GM23338 (cell line): ENCODE measurements at regions not wholly inside any gene's neighbourhood (a gene's known extent, or its start where the extent isn't known, plus 50 kb on each side); places are given as distances from the start of the nearest gene placed in this dataset.

Source experiments
- ATAC-seq: fragments of 200-7000 bp; cut with Tn5 transposase; 3 replicates; pipeline ENCODE4 v1.9.1; 2020
- DNase-seq: peaks from one replicate; pipeline ENCODE4 v3.0.0-alpha.2; 2015; ENCODE audit warnings: low spot score
- H2AFZ ChIP-seq: fragments of 200-600 bp; sonication (generic); 2 replicates; pipeline ENCODE4 v1.8.0; 2016; ENCODE audit warnings: antibody characterized with exemption, mild to moderate bottlenecking, moderate library complexity
- H3F3A ChIP-seq: fragments of 200-600 bp; sonication (generic); replicated peaks from 2 replicates; pipeline ENCODE4 v1.8.0; 2017; ENCODE audit warnings: antibody characterized with exemption, mixed run types, low read depth
- H3K27ac ChIP-seq: fragments of 200-600 bp; sonication (generic); 2 replicates; pipeline ENCODE4 v1.6.1; 2016; ENCODE audit warnings: low read depth
- H3K27me3 ChIP-seq: fragments of 200-600 bp; sonication (generic); 2 replicates; pipeline ENCODE4 v1.8.0; 2016; ENCODE audit warnings: mild to moderate bottlenecking, mixed run types, moderate library complexity; ENCODE audit not compliant: insufficient read depth
- H3K36me3 ChIP-seq: fragments of 200-600 bp; sonication (generic); 2 replicates; pipeline ENCODE4 v1.8.0; 2016; ENCODE audit warnings: mild to moderate bottlenecking; ENCODE audit not compliant: insufficient read depth
- H3K4me1 ChIP-seq: fragments of 200-600 bp; sonication (generic); 2 replicates; pipeline ENCODE4 v1.8.0; 2016; ENCODE audit warnings: mild to moderate bottlenecking, moderate library complexity; ENCODE audit not compliant: insufficient read depth
- H3K4me2 ChIP-seq: fragments of 200-600 bp; sonication (generic); 2 replicates; pipeline ENCODE4 v1.7.1; 2017; ENCODE audit warnings: mixed run types
- H3K4me3 ChIP-seq: fragments of 200-600 bp; sonication (generic); 2 replicates; pipeline ENCODE4 v1.6.1; 2016; ENCODE audit warnings: mixed run types
- H3K79me2 ChIP-seq: fragments of 200-600 bp; sonication (generic); replicated peaks from 2 replicates; pipeline ENCODE4 v1.8.0; 2017; ENCODE audit warnings: mild to moderate bottlenecking; ENCODE audit not compliant: insufficient read depth
- H3K9me2 ChIP-seq: fragments of 200-600 bp; sonication (generic); 2 replicates; pipeline ENCODE4 v1.8.0; 2017; ENCODE audit not compliant: insufficient read depth
- H4K20me1 ChIP-seq: fragments of 200-600 bp; sonication (generic); replicated peaks from 2 replicates; pipeline ENCODE4 v1.8.0; 2017; ENCODE audit warnings: mild to moderate bottlenecking; ENCODE audit not compliant: insufficient read depth
- H3K27ac Mint-ChIP-seq: 2 replicates; pipeline ENCODE4 v1.8.0; 2020; ENCODE audit warnings: inconsistent platforms, mild to moderate bottlenecking, moderate library complexity, mixed read lengths
- H3K27me3 Mint-ChIP-seq: 3 replicates; pipeline ENCODE4 v1.8.0; 2022; ENCODE audit warnings: low read depth, mild to moderate bottlenecking, moderate library complexity, mixed read lengths, inconsistent platforms; ENCODE audit not compliant: insufficient read depth, poor library complexity
- H3K36me3 Mint-ChIP-seq: 3 replicates; pipeline ENCODE4 v1.8.0; 2021; ENCODE audit warnings: low read depth, mild to moderate bottlenecking, inconsistent platforms, moderate library complexity, mixed read lengths
- H3K4me1 Mint-ChIP-seq: 3 replicates; pipeline ENCODE4 v1.8.0; 2020; ENCODE audit warnings: mild to moderate bottlenecking, inconsistent platforms, mixed read lengths
- H3K4me3 Mint-ChIP-seq: 3 replicates; pipeline ENCODE4 v1.8.0; 2021; ENCODE audit warnings: moderate library complexity, mild to moderate bottlenecking, inconsistent platforms, mixed read lengths
- H3K9me3 Mint-ChIP-seq: 3 replicates; pipeline ENCODE4 v1.8.0; 2020; ENCODE audit warnings: moderate library complexity, mild to moderate bottlenecking, inconsistent platforms, mixed read lengths
- CREB1 ChIP-seq: fragments of 250-450 bp; sonication (Bioruptor Pico); IDR thresholded peaks from 2 replicates; pipeline ENCODE4 v1.5.0; 2020; ENCODE audit warnings: low read depth, mild to moderate bottlenecking, moderate library complexity
- EZH2 ChIP-seq: fragments of 200-600 bp; sonication (generic); IDR thresholded peaks from one replicate; pipeline ENCODE4 v1.8.0; 2017; ENCODE audit warnings: antibody characterized with exemption, mild to moderate bottlenecking, low read depth; ENCODE audit not compliant: unreplicated experiment
- EZH2phosphoT487 ChIP-seq: fragments of 200-600 bp; sonication (generic); IDR thresholded peaks from one replicate; pipeline ENCODE4 v1.8.1; 2018; ENCODE audit warnings: antibody characterized with exemption; ENCODE audit not compliant: unreplicated experiment
- JUNB ChIP-seq: IDR thresholded peaks from one replicate; pipeline ENCODE4 v1.6.1; 2016; ENCODE audit warnings: antibody characterized with exemption; ENCODE audit not compliant: unreplicated experiment
- NANOG ChIP-seq: IDR thresholded peaks from 2 replicates; pipeline ENCODE4 v1.6.1; 2016; ENCODE audit warnings: antibody characterized with exemption, borderline replicate concordance
- POLR2AphosphoS5 ChIP-seq: IDR thresholded peaks from 2 replicates; pipeline ENCODE4 v1.6.1; 2016; ENCODE audit warnings: antibody characterized with exemption, low read depth
- STAT1 ChIP-seq: IDR thresholded peaks from one replicate; pipeline ENCODE4 v1.6.1; 2016; ENCODE audit warnings: antibody characterized with exemption; ENCODE audit not compliant: unreplicated experiment
- ZNF114 ChIP-seq: fragments of 250-450 bp; sonication (Bioruptor Pico); IDR thresholded peaks from 2 replicates; pipeline ENCODE4 v1.5.0; 2020; ENCODE audit warnings: mild to moderate bottlenecking, moderate library complexity
- ZNF331 ChIP-seq: fragments of 250-450 bp; sonication (Bioruptor Pico); IDR thresholded peaks from 2 replicates; pipeline ENCODE4 v1.5.0; 2020; ENCODE audit warnings: low read depth, mild to moderate bottlenecking, moderate library complexity
- TF ChIP-seq, protein P1 (sequence below): fragments of 250-450 bp; sonication (Bioruptor Pico); IDR thresholded peaks from 2 replicates; pipeline ENCODE4 v1.5.0; 2020; ENCODE audit warnings: mild to moderate bottlenecking, moderate library complexity
- TF ChIP-seq, protein P2 (sequence below): IDR thresholded peaks from 2 replicates; pipeline ENCODE4 v1.6.1; 2016; ENCODE audit warnings: antibody characterized with exemption
- TF ChIP-seq, protein P3 (sequence below): IDR thresholded peaks from one replicate; pipeline ENCODE4 v1.6.1; 2018; ENCODE audit warnings: antibody characterized with exemption; ENCODE audit not compliant: unreplicated experiment
- TF ChIP-seq, protein P4 (sequence below), 2 experiments: fragments of 200-600 bp in 1 of 2; sonication (generic) in 1 of 2; conservative IDR thresholded peaks; 2 replicates each; pipeline versions ENCODE4 v1.5.1 to v1.6.1; 2016 to 2017; ENCODE audit warnings: antibody characterized with exemption in 2 of 2, low read depth in 2 of 2, mild to moderate bottlenecking in 2 of 2, moderate library complexity in 1 of 2

DNA sequence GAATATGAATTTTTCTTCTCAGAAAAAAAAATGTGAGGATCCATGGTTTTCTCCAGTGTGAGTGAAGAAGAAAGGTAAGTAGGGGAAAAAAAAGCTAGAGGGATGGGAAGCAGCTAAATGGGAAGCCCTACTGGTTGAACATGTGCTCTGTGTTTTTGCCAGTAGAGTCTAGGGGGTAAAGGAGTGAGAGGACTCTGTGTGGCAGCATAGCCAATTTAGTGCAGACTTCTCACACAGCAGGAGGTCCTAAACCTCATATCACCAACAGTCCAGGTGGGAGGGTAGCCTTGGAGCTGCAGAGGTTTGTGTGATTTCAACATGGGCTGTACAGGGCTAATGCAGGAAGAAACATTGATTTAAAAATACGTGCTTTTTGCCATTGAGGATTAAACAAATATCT, 334.5 kb upstream of the SPHKAP start:
- Mint-ChIP-seq H3K4me3 (no peak overlapping the region), H3K27me3 (no peaks in the 10 kb centered on the region), H3K9me3 (peaks cover 4% of the 10 kb centered on the region), H3K27ac (peak overlapping the region; percentile 95), H3K4me1 (peaks cover 21% of the 10 kb centered on the region), H3K36me3 (peaks cover 14% of the 10 kb centered on the region)
- Histone ChIP-seq H2AFZ (0 out of 2 replicates have a peak overlapping the region, but pooled peaks have one; percentile 53), H3K4me3 (no peak overlapping the region), H3K36me3 (no peaks in the 10 kb centered on the region), H3K79me2 (no peaks in the 10 kb centered on the region), H3K27ac (no peak overlapping the region), H3K4me2 (peak overlapping the region; percentile 63; the same call in 1 of the 2 replicates), H4K20me1 (no peaks in the 10 kb centered on the region), H3K4me1 (peaks cover 25% of the 10 kb centered on the region), H3K27me3 (no peaks in the 10 kb centered on the region), H3K9me2 (peaks cover 4% of the 10 kb centered on the region; the same call in 1 of the 2 replicates), H3F3A (no peaks in the 10 kb centered on the region)
- DNase-seq (no peak), ATAC-seq (no peak)
- TF ChIP-seq, protein P1, sequence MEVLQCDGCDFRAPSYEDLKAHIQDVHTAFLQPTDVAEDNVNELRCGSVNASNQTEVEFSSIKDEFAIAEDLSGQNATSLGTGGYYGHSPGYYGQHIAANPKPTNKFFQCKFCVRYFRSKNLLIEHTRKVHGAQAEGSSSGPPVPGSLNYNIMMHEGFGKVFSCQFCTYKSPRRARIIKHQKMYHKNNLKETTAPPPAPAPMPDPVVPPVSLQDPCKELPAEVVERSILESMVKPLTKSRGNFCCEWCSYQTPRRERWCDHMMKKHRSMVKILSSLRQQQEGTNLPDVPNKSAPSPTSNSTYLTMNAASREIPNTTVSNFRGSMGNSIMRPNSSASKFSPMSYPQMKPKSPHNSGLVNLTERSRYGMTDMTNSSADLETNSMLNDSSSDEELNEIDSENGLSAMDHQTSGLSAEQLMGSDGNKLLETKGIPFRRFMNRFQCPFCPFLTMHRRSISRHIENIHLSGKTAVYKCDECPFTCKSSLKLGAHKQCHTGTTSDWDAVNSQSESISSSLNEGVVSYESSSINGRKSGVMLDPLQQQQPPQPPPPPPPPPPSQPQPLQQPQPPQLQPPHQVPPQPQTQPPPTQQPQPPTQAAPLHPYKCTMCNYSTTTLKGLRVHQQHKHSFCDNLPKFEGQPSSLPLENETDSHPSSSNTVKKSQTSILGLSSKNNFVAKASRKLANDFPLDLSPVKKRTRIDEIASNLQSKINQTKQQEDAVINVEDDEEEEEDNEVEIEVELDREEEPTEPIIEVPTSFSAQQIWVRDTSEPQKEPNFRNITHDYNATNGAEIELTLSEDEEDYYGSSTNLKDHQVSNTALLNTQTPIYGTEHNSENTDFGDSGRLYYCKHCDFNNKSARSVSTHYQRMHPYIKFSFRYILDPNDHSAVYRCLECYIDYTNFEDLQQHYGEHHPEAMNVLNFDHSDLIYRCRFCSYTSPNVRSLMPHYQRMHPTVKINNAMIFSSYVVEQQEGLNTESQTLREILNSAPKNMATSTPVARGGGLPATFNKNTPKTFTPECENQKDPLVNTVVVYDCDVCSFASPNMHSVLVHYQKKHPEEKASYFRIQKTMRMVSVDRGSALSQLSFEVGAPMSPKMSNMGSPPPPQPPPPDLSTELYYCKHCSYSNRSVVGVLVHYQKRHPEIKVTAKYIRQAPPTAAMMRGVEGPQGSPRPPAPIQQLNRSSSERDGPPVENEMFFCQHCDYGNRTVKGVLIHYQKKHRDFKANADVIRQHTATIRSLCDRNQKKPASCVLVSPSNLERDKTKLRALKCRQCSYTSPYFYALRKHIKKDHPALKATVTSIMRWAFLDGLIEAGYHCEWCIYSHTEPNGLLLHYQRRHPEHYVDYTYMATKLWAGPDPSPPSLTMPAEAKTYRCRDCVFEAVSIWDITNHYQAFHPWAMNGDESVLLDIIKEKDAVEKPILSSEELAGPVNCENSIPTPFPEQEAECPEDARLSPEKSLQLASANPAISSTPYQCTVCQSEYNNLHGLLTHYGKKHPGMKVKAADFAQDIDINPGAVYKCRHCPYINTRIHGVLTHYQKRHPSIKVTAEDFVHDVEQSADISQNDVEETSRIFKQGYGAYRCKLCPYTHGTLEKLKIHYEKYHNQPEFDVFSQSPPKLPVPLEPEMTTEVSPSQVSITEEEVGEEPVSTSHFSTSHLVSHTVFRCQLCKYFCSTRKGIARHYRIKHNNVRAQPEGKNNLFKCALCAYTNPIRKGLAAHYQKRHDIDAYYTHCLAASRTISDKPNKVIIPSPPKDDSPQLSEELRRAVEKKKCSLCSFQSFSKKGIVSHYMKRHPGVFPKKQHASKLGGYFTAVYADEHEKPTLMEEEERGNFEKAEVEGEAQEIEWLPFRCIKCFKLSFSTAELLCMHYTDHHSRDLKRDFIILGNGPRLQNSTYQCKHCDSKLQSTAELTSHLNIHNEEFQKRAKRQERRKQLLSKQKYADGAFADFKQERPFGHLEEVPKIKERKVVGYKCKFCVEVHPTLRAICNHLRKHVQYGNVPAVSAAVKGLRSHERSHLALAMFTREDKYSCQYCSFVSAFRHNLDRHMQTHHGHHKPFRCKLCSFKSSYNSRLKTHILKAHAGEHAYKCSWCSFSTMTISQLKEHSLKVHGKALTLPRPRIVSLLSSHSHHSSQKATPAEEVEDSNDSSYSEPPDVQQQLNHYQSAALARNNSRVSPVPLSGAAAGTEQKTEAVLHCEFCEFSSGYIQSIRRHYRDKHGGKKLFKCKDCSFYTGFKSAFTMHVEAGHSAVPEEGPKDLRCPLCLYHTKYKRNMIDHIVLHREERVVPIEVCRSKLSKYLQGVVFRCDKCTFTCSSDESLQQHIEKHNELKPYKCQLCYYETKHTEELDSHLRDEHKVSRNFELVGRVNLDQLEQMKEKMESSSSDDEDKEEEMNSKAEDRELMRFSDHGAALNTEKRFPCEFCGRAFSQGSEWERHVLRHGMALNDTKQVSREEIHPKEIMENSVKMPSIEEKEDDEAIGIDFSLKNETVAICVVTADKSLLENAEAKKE, result no peak
- TF ChIP-seq, protein P2, sequence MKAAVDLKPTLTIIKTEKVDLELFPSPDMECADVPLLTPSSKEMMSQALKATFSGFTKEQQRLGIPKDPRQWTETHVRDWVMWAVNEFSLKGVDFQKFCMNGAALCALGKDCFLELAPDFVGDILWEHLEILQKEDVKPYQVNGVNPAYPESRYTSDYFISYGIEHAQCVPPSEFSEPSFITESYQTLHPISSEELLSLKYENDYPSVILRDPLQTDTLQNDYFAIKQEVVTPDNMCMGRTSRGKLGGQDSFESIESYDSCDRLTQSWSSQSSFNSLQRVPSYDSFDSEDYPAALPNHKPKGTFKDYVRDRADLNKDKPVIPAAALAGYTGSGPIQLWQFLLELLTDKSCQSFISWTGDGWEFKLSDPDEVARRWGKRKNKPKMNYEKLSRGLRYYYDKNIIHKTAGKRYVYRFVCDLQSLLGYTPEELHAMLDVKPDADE, result no peak
- TF ChIP-seq STAT1 (no peak), EZH2phosphoT487 (no peak), POLR2AphosphoS5 (no peak), CREB1 (CRISPR knock-in tag) (no peak), EZH2 (no peak), ZNF114 (CRISPR knock-in tag) (no peak), ZNF331 (no peak), NANOG (no peak), JUNB (no peak)
- TF ChIP-seq, protein P3, sequence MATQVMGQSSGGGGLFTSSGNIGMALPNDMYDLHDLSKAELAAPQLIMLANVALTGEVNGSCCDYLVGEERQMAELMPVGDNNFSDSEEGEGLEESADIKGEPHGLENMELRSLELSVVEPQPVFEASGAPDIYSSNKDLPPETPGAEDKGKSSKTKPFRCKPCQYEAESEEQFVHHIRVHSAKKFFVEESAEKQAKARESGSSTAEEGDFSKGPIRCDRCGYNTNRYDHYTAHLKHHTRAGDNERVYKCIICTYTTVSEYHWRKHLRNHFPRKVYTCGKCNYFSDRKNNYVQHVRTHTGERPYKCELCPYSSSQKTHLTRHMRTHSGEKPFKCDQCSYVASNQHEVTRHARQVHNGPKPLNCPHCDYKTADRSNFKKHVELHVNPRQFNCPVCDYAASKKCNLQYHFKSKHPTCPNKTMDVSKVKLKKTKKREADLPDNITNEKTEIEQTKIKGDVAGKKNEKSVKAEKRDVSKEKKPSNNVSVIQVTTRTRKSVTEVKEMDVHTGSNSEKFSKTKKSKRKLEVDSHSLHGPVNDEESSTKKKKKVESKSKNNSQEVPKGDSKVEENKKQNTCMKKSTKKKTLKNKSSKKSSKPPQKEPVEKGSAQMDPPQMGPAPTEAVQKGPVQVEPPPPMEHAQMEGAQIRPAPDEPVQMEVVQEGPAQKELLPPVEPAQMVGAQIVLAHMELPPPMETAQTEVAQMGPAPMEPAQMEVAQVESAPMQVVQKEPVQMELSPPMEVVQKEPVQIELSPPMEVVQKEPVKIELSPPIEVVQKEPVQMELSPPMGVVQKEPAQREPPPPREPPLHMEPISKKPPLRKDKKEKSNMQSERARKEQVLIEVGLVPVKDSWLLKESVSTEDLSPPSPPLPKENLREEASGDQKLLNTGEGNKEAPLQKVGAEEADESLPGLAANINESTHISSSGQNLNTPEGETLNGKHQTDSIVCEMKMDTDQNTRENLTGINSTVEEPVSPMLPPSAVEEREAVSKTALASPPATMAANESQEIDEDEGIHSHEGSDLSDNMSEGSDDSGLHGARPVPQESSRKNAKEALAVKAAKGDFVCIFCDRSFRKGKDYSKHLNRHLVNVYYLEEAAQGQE, result no peak
- TF ChIP-seq, protein P4, sequence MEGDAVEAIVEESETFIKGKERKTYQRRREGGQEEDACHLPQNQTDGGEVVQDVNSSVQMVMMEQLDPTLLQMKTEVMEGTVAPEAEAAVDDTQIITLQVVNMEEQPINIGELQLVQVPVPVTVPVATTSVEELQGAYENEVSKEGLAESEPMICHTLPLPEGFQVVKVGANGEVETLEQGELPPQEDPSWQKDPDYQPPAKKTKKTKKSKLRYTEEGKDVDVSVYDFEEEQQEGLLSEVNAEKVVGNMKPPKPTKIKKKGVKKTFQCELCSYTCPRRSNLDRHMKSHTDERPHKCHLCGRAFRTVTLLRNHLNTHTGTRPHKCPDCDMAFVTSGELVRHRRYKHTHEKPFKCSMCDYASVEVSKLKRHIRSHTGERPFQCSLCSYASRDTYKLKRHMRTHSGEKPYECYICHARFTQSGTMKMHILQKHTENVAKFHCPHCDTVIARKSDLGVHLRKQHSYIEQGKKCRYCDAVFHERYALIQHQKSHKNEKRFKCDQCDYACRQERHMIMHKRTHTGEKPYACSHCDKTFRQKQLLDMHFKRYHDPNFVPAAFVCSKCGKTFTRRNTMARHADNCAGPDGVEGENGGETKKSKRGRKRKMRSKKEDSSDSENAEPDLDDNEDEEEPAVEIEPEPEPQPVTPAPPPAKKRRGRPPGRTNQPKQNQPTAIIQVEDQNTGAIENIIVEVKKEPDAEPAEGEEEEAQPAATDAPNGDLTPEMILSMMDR (conservative IDR thresholded peaks at IDR 0.05; ENCODE audit: low read depth in 2 of 2), result no peak
